SU-DHL-6 (cell line): ENCODE measurements at regions not wholly inside any gene's neighbourhood (a gene's known extent, or its start where the extent isn't known, plus 50 kb on each side); places are given as distances from the start of the nearest gene placed in this dataset.

Experiments
- H2AFZ ChIP-seq: fragments of 200-600 bp; sonication (generic); 2 replicates; pipeline ENCODE4 v1.6.1; 2014; ENCODE audit warnings: low read depth, mild to moderate bottlenecking, moderate library complexity, mixed read lengths, antibody characterized with exemption, low read length; ENCODE audit not compliant: severe bottlenecking
- H3F3A ChIP-seq: fragments of 200-600 bp; shearing (Covaris generic); 2 replicates; pipeline ENCODE4 v1.6.0; 2016; ENCODE audit warnings: antibody characterized with exemption, mild to moderate bottlenecking; ENCODE audit not compliant: insufficient read depth
- H3K27ac ChIP-seq: fragments of 200-600 bp; sonication (generic); 2 replicates; pipeline ENCODE4 v1.5.1; 2016; ENCODE audit warnings: low read depth, mild to moderate bottlenecking, low read length, moderate library complexity, mixed read lengths
- H3K27me3 ChIP-seq: fragments of 200-600 bp; sonication (generic), shearing (Covaris generic); 2 replicates; pipeline ENCODE4 v1.6.0; 2014; ENCODE audit warnings: mild to moderate bottlenecking, low read length
- H3K36me3 ChIP-seq: fragments of 200-600 bp; sonication (generic); 2 replicates; pipeline ENCODE4 v1.6.1; 2014; ENCODE audit warnings: mild to moderate bottlenecking, low read length, mixed read lengths
- H3K4me2 ChIP-seq: fragments of 300-600, 200-600 bp; shearing (Covaris generic), sonication (generic); 2 replicates; pipeline ENCODE4 v1.6.0; 2014; ENCODE audit warnings: low read length, low read depth, mild to moderate bottlenecking; ENCODE audit not compliant: poor library complexity, severe bottlenecking
- H3K4me3 ChIP-seq: fragments of 200-600 bp; sonication (generic); 2 replicates; pipeline ENCODE4 v1.5.1; 2014; ENCODE audit warnings: antibody characterized with exemption, low read length, mild to moderate bottlenecking, mixed read lengths; ENCODE audit not compliant: insufficient read depth, poor library complexity, severe bottlenecking
- H3K79me2 ChIP-seq: fragments of 200-600 bp; sonication (generic); 2 replicates; pipeline ENCODE4 v1.6.1; 2014; ENCODE audit warnings: mild to moderate bottlenecking, low read length, moderate library complexity; ENCODE audit not compliant: insufficient read depth
- H3K9ac ChIP-seq: fragments of 200-600 bp; sonication (generic); 2 replicates; pipeline ENCODE4 v1.7.0; 2014; ENCODE audit warnings: mild to moderate bottlenecking, low read length
- H3K9me2 ChIP-seq: fragments of 200-600 bp; sonication (generic); replicated peaks from 2 replicates; pipeline ENCODE4 v1.6.1; 2014; ENCODE audit warnings: low read length; ENCODE audit not compliant: insufficient read depth
- H3K9me3 ChIP-seq: fragments of 200-600 bp; sonication (generic); 2 replicates; pipeline ENCODE4 v1.6.1; 2014; ENCODE audit warnings: low read length, mixed read lengths; ENCODE audit not compliant: insufficient read depth
- H4K20me1 ChIP-seq: fragments of 200-600 bp; sonication (generic); 2 replicates; pipeline ENCODE4 v1.6.1; 2014; ENCODE audit warnings: low read depth, mild to moderate bottlenecking, antibody characterized with exemption, low read length, moderate library complexity, mixed read lengths
- EZH2phosphoT487 ChIP-seq: fragments of 200-600 bp; sonication (generic), shearing (Covaris generic); conservative IDR thresholded peaks from 2 replicates; pipeline ENCODE4 v1.6.1; 2018; ENCODE audit warnings: mild to moderate bottlenecking, antibody characterized with exemption, low read length, moderate library complexity, mixed read lengths
- TF ChIP-seq, protein P1 (sequence below): fragments of 200-600 bp; sonication (generic); IDR thresholded peaks from one replicate; pipeline ENCODE4 v1.5.1; 2017; ENCODE audit warnings: antibody characterized with exemption, mild to moderate bottlenecking, low read length, moderate library complexity; ENCODE audit not compliant: insufficient read depth, poor library complexity, severe bottlenecking

DNA sequence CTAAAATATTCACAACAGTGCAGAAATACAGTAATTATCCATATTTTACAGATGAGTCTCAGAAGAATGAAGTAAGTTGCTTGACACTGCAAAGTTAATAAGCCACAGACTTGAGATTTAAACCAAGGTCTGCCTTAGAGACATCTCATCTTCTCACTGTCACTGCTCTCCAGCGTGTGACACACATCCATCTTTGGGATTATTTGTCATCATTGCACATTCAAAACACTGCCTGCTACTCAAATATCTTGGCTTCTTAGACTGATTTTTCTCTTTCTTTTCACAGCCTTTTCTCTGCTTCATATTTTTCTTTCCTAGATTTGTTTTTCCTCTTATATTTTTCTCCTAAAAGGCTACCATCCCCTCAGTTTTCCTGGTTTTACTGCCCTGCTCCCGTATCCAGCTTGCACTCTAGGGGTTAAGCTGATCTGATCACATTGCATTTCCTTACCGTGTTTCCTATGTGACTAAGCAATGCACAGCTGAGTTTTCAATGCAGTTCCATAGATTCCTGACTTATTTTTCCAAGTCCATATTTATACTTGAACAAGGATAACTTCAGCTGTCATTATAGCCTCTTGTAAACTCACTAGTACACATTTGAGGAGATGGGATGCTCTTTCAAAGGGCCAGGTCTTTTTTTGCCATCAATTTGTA, 353.0 kb downstream of the PLK2 start:
- no peak overlapping the region for H3K4me2 ChIP-seq
- H3F3A ChIP-seq, result no peaks in the 10 kb centered on the region
- H4K20me1 ChIP-seq, result no peaks in the 10 kb centered on the region
- no peak overlapping the region for H3K9ac ChIP-seq
- H3K27me3 ChIP-seq, result no peaks in the 10 kb centered on the region
- TF ChIP-seq EZH2phosphoT487, result no peak
- TF ChIP-seq, protein P1, sequence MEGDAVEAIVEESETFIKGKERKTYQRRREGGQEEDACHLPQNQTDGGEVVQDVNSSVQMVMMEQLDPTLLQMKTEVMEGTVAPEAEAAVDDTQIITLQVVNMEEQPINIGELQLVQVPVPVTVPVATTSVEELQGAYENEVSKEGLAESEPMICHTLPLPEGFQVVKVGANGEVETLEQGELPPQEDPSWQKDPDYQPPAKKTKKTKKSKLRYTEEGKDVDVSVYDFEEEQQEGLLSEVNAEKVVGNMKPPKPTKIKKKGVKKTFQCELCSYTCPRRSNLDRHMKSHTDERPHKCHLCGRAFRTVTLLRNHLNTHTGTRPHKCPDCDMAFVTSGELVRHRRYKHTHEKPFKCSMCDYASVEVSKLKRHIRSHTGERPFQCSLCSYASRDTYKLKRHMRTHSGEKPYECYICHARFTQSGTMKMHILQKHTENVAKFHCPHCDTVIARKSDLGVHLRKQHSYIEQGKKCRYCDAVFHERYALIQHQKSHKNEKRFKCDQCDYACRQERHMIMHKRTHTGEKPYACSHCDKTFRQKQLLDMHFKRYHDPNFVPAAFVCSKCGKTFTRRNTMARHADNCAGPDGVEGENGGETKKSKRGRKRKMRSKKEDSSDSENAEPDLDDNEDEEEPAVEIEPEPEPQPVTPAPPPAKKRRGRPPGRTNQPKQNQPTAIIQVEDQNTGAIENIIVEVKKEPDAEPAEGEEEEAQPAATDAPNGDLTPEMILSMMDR, result no peak
- H3K4me3 ChIP-seq, result no peak overlapping the region
- no peaks in the 10 kb centered on the region for H3K36me3 ChIP-seq
- no peaks in the 10 kb centered on the region for H3K9me3 ChIP-seq
- no peaks in the 10 kb centered on the region for H3K9me2 ChIP-seq
- H2AFZ ChIP-seq, result no peak overlapping the region
- H3K27ac ChIP-seq, result no peak overlapping the region
- H3K79me2 ChIP-seq, result no peaks in the 10 kb centered on the region

DNA sequence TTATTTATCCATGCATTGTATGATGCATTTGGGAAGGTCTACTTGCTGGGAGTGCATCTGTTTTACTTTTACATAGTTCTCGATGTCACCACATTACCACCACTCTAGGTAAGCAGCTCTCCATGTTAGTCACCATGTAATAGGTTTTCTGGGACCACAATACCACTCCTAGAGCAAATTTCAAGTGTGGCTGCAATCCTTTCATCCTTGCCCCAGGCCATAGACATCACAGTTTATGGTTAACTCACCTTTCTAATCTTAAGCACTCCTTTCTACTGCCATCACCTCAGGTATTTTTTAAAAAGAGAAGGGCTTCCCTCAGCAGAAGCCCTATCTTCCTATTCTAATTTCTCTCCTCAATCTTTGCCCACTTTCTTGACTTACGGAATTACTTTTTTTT, 354.1 kb downstream of the PLK2 start:
- Histone ChIP-seq H3K36me3 (no peaks in the 10 kb centered on the region), H3K9me3 (no peaks in the 10 kb centered on the region), H3K9me2 (no peaks in the 10 kb centered on the region), H3F3A (no peaks in the 10 kb centered on the region), H4K20me1 (no peaks in the 10 kb centered on the region), H3K4me3 (no peak overlapping the region), H3K27ac (no peak overlapping the region), H3K27me3 (no peaks in the 10 kb centered on the region), H3K79me2 (no peaks in the 10 kb centered on the region), H3K4me2 (no peak overlapping the region), H2AFZ (no peak overlapping the region), H3K9ac (no peak overlapping the region)
- TF ChIP-seq, protein P1, result no peak
- TF ChIP-seq EZH2phosphoT487, result no peak

DNA sequence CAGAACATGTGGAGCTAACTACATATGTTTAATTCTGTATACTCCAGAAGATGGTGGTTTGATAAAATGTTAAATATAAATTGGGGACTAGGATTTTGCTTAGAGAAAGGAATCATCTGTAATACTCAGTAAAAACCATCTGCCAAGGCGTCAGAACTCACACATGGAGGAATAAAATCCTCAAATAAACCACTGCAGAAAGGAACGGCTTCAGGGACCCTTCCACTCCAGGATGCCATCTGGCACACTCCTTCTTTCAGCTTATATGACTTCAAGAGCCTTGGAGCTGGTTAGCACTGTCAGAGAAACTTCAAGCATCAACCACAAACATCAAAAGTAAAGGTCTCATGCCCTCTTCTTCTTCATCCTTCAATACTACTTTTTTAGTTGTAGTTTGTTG, 360.6 kb downstream of the PLK2 start:
- no peaks in the 10 kb centered on the region for H3K79me2 ChIP-seq

More for the DNA sequence above, 360.6 kb downstream of the PLK2 start:
- Histone ChIP-seq H3K9ac (no peak overlapping the region), H3K27ac (no peak overlapping the region), H3K9me3 (no peaks in the 10 kb centered on the region), H3F3A (no peaks in the 10 kb centered on the region), H3K4me2 (no peak overlapping the region), H2AFZ (no peak overlapping the region), H3K4me3 (no peak overlapping the region), H3K9me2 (no peaks in the 10 kb centered on the region), H3K36me3 (no peaks in the 10 kb centered on the region), H3K27me3 (no peaks in the 10 kb centered on the region), H4K20me1 (no peaks in the 10 kb centered on the region)
- no peak for TF ChIP-seq EZH2phosphoT487
- TF ChIP-seq, protein P1, result no peak
